ENCODE measurements at regions not wholly inside any gene's neighbourhood (a gene's known extent, or its start where the extent isn't known, plus 50 kb on each side); places are given as distances from the start of the nearest gene placed in this dataset.

- DNase-seq (ENCODE audit: low read depth) = no peak
- TF ChIP-seq, protein P1, sequence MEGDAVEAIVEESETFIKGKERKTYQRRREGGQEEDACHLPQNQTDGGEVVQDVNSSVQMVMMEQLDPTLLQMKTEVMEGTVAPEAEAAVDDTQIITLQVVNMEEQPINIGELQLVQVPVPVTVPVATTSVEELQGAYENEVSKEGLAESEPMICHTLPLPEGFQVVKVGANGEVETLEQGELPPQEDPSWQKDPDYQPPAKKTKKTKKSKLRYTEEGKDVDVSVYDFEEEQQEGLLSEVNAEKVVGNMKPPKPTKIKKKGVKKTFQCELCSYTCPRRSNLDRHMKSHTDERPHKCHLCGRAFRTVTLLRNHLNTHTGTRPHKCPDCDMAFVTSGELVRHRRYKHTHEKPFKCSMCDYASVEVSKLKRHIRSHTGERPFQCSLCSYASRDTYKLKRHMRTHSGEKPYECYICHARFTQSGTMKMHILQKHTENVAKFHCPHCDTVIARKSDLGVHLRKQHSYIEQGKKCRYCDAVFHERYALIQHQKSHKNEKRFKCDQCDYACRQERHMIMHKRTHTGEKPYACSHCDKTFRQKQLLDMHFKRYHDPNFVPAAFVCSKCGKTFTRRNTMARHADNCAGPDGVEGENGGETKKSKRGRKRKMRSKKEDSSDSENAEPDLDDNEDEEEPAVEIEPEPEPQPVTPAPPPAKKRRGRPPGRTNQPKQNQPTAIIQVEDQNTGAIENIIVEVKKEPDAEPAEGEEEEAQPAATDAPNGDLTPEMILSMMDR (IDR thresholded peaks at IDR 0.05; ENCODE audit: insufficient read depth, low read depth, low read length, missing control alignments) = no peak
- no peak overlapping the region for H3K4me3 ChIP-seq (ENCODE audit: low read depth, low read length)
Measured at GRCh38 chr4:165610679-165611437, 232.1 kb downstream of the CPE start.

DNA sequence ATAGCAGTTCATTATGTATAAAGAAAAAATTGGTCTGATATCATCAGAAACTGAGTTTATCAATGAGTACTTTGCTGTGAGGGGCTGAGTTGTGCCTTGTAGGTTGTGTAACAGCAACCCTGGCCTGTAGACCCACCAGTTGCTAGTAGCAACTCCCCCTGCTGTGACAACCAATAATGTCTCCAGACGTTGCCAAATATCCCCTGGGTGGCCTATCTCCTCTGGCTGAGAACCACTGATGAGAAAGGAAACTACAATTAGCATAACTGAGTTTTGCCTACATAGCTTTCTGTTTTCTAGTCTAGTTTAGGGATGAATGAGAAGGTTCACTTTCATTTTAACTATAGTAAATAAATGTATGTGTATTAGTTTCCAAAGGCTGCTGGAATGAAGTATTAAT lies 234.1 kb downstream of the CPE start:
- TF ChIP-seq, protein P1 (IDR thresholded peaks at IDR 0.05; ENCODE audit: insufficient read depth, low read depth, low read length, missing control alignments) = no peak
- no peak overlapping the region for H3K4me3 ChIP-seq (ENCODE audit: low read depth, low read length)
- DNase-seq (ENCODE audit: low read depth) = peak; percentile 50

DNA sequence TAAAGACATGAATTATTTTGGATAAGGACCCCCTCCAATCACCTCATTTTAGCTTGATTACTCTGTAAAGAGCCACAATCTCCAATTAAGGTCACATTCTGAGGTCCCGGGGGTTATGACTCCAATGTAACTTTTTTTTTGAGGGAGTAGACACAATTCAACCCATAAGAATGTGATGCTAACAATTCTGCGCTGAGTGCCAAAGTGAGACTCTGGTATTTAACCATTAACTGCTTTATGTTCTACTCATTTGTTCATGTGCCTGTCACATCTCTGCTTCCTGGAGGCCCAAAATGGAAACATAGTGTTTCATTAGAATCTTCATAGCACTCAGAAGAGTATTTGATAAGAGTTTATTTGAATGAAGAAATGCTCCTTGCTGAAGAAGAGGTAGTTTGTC lies 234.8 kb downstream of the CPE start:
- H3K4me3 ChIP-seq (ENCODE audit: low read depth, low read length) = no peak overlapping the region
- DNase-seq (ENCODE audit: low read depth) = no peak
- TF ChIP-seq, protein P1 (IDR thresholded peaks at IDR 0.05; ENCODE audit: insufficient read depth, low read depth, low read length, missing control alignments) = no peak

- DNase-seq (ENCODE audit: low read depth) = no peak
- no peak overlapping the region for H3K4me3 ChIP-seq (ENCODE audit: low read depth, low read length)
- TF ChIP-seq, protein P1 (IDR thresholded peaks at IDR 0.05; ENCODE audit: insufficient read depth, low read depth, low read length, missing control alignments) = no peak
Measured at GRCh38 chr4:165620913-165621312, 242.1 kb downstream of the CPE start.

GRCh38 chr4:165621983-165622382 lies 243.2 kb downstream of the CPE start:
- H3K4me3 ChIP-seq (ENCODE audit: low read depth, low read length) = no peak overlapping the region
- TF ChIP-seq, protein P1 (IDR thresholded peaks at IDR 0.05; ENCODE audit: insufficient read depth, low read depth, low read length, missing control alignments) = no peak
- no peak for DNase-seq (ENCODE audit: low read depth)

DNA sequence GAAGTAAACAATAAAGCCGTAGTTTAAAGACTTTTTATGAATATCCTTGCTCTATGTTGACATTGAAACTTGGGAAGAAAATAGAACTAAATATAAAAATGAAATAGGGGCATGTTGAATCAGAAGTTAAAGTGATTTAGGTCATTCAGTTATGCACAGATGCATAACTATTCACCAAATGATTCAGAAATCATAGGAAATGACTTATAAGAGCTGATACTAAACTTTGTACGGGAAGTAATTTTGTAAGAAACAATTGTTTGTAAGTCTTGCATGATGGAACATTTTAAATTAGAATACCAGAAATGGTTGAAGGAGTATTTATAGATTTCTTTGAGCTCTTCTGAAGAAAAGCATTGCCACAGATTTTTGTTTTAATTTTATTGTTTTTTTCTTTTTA lies 246.5 kb downstream of the CPE start:
- no peak overlapping the region for H3K4me3 ChIP-seq (ENCODE audit: low read depth, low read length)
- no peak for DNase-seq (ENCODE audit: low read depth)
- TF ChIP-seq, protein P1 (IDR thresholded peaks at IDR 0.05; ENCODE audit: insufficient read depth, low read depth, low read length, missing control alignments) = no peak

GRCh38 chr4:165626316-165626715 lies 246.7 kb upstream of the TLL1 start:
- DNase-seq (ENCODE audit: low read depth) = no peak
- H3K4me3 ChIP-seq (ENCODE audit: low read depth, low read length) = no peak overlapping the region
- TF ChIP-seq, protein P1 (IDR thresholded peaks at IDR 0.05; ENCODE audit: insufficient read depth, low read depth, low read length, missing control alignments) = no peak

All from GM12865 (cell line).